ENCODE measurements at regions not wholly inside any gene's neighbourhood (a gene's known extent, or its start where the extent isn't known, plus 50 kb on each side); places are given as distances from the start of the nearest gene placed in this dataset.

DNA sequence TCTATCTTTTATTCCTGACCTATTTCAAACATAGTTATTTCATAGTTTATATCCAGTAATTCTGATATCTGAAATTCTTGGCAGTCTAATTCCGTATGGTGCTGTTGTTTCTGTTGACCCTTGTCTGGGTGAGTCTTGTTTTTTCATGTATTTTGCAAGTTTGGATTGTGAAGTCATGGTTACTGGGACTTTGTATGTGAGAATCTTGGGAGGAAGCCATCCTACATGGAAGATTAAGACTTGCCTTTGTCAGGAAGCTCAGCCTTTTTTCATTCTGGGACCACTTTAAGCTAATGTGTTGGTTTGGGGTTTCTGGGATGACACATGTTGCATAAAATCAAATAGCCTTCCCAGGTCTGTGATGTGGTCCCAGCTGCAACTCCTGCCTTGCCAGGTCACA, 191.6 kb upstream of the E2F7 start:
- peak; percentile 7 to 81 for DNase-seq (ENCODE audit: low read depth in 2 of 2)

GRCh38 chr12:77253321-77253720, 188.0 kb upstream of the E2F7 start:
- no peak overlapping the region for H3K4me3 ChIP-seq (replicated peaks in 1 of 2; ENCODE audit: low read depth in 2 of 2, low read length in 2 of 2)
- TF ChIP-seq, protein P1, sequence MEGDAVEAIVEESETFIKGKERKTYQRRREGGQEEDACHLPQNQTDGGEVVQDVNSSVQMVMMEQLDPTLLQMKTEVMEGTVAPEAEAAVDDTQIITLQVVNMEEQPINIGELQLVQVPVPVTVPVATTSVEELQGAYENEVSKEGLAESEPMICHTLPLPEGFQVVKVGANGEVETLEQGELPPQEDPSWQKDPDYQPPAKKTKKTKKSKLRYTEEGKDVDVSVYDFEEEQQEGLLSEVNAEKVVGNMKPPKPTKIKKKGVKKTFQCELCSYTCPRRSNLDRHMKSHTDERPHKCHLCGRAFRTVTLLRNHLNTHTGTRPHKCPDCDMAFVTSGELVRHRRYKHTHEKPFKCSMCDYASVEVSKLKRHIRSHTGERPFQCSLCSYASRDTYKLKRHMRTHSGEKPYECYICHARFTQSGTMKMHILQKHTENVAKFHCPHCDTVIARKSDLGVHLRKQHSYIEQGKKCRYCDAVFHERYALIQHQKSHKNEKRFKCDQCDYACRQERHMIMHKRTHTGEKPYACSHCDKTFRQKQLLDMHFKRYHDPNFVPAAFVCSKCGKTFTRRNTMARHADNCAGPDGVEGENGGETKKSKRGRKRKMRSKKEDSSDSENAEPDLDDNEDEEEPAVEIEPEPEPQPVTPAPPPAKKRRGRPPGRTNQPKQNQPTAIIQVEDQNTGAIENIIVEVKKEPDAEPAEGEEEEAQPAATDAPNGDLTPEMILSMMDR (IDR thresholded peaks at IDR 0.05; ENCODE audit: low read depth, low read length), result no peak
- no peak for DNase-seq (ENCODE audit: low read depth in 2 of 2)

More for the DNA sequence above, 191.6 kb upstream of the E2F7 start:
- H3K4me3 ChIP-seq (replicated peaks in 1 of 2; ENCODE audit: low read depth in 2 of 2, low read length in 2 of 2), result no peak overlapping the region
- TF ChIP-seq, protein P1 (IDR thresholded peaks at IDR 0.05; ENCODE audit: low read depth, low read length), result no peak

DNA sequence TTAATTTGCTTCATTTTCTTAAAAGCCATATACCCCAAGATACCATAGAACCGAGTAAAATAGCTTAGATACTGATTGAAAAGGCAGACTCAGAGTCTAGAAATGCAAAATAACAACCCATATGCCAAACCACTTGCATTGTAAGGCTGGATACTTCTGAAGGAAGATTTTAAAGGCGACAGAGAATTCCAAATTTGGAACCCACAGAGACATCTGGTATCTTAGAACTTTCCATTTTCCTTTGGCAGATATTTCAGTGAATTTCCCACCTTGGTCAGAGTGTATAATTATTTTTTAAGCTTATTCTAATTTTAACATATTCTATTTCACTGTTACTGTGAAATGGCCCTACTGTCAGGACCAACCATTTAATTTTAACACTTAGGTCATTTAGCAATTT, 186.4 kb upstream of the E2F7 start:
- TF ChIP-seq, protein P1 (IDR thresholded peaks at IDR 0.05; ENCODE audit: low read depth, low read length), result no peak
- H3K4me3 ChIP-seq (replicated peaks in 1 of 2; ENCODE audit: low read depth in 2 of 2, low read length in 2 of 2), result no peak overlapping the region
- DNase-seq (ENCODE audit: low read depth in 2 of 2), result no peak

GRCh38 chr12:77249892-77250291, 184.5 kb upstream of the E2F7 start:
- TF ChIP-seq, protein P1 (IDR thresholded peaks at IDR 0.05; ENCODE audit: low read depth, low read length), result no peak
- DNase-seq (ENCODE audit: low read depth in 2 of 2), result no peak
- H3K4me3 ChIP-seq (replicated peaks in 1 of 2; ENCODE audit: low read depth in 2 of 2, low read length in 2 of 2), result no peak overlapping the region

- no peak overlapping the region for H3K4me3 ChIP-seq (replicated peaks in 1 of 2; ENCODE audit: low read depth in 2 of 2, low read length in 2 of 2)
- no peak for DNase-seq (ENCODE audit: low read depth in 2 of 2)
- TF ChIP-seq, protein P1 (IDR thresholded peaks at IDR 0.05; ENCODE audit: low read depth, low read length), result no peak
Observed at GRCh38 chr12:77248036-77248435, 182.7 kb upstream of the E2F7 start.

DNA sequence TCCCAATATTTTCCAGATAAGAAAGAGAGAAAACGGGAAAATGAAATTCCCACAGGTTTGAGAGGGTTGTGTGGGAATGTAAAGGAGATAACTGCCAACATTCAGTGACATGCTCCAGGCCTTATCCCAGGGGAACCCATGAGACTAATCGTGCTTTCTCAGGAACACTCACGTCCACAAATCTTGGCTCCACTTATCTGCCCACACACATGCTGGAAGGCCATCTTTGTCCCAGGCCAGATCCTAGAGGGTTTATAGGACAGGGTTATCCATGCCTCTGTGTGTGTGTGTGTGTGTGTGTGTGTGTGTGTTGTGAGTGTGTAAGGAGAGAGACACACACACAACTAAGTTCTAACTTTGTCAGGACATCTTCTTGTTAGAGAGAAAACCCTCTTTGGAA, 182.2 kb upstream of the E2F7 start:
- H3K4me3 ChIP-seq (replicated peaks in 1 of 2; ENCODE audit: low read depth in 2 of 2, low read length in 2 of 2), result no peak overlapping the region
- TF ChIP-seq, protein P1 (IDR thresholded peaks at IDR 0.05; ENCODE audit: low read depth, low read length), result no peak
- DNase-seq (ENCODE audit: low read depth in 2 of 2), result peak in 1 of 2 donors; percentile 17

GRCh38 chr12:77243345-77243744, 178.0 kb upstream of the E2F7 start:
- TF ChIP-seq, protein P1 (IDR thresholded peaks at IDR 0.05; ENCODE audit: low read depth, low read length), result no peak
- no peak for DNase-seq (ENCODE audit: low read depth in 2 of 2)
- H3K4me3 ChIP-seq (replicated peaks in 1 of 2; ENCODE audit: low read depth in 2 of 2, low read length in 2 of 2), result no peak overlapping the region
